Endothelial cell of umbilical vein (primary cell): ENCODE measurements at regions not wholly inside any gene's neighbourhood (a gene's known extent, or its start where the extent isn't known, plus 50 kb on each side); places are given as distances from the start of the nearest gene placed in this dataset.

Experiments
- BruUV-seq: library from RNA; stranded (reverse); fragments of 400-500 nt; replicated peaks from 2 replicates; lab custom pipeline; 2021; lab: Mats Ljungman, UMichigan
- CTCF ChIA-PET: fragments of 300-600, 350-600 bp; sonication (Branson Sonifier 250); formaldehyde crosslinking; loops from one replicate; lab custom pipeline; 2021; ENCODE audit warnings: antibody characterized with exemption, inconsistent platforms; lab: Charles Lee
- POLR2A ChIA-PET: fragments of 300-600, 350-600 bp; sonication (Branson Sonifier 250); formaldehyde crosslinking; loops from one replicate; lab custom pipeline; 2021; ENCODE audit warnings: antibody characterized with exemption, inconsistent platforms; lab: Charles Lee
- DNase-seq: peaks from one replicate; pipeline ENCODE4 v3.0.0-alpha.2; 2011; ENCODE audit warnings: low read depth, low spot score
- FAIRE-seq: peaks from 2 replicates; lab custom pipeline; 2011; peaks lifted over from hg19 to GRCh38; lab: Jason Lieb, UNC
- H2AFZ ChIP-seq: 2 replicates; pipeline ENCODE4 v1.6.0; 2012; ENCODE audit warnings: low read depth, low read length, control low read depth, inconsistent platforms
- H3K27ac ChIP-seq: 2 replicates; pipeline ENCODE4 v1.5.1; 2011; ENCODE audit warnings: low read depth, mild to moderate bottlenecking, control low read depth, low read length, moderate library complexity; ENCODE audit not compliant: insufficient read depth
- H3K27me3 ChIP-seq, 2 experiments: 2 replicates each; pipeline versions ENCODE4 v1.6.0 to v1.6.1; 2011; ENCODE audit warnings: low read length in 2 of 2, mixed read lengths in 1 of 2; ENCODE audit not compliant: control insufficient read depth in 2 of 2, insufficient read depth in 2 of 2
- H3K36me3 ChIP-seq, 2 experiments: 2 replicates in 1 of 2; 3 replicates in 1 of 2; pipeline ENCODE4 v1.5.1; 2011; ENCODE audit warnings: low read length in 2 of 2, mild to moderate bottlenecking in 1 of 2, moderate library complexity in 1 of 2; ENCODE audit not compliant: control insufficient read depth in 2 of 2, insufficient read depth in 2 of 2; ENCODE audit errors: extremely low read depth in 1 of 2
- H3K4me1 ChIP-seq: 3 replicates; pipeline ENCODE4 v1.5.1; 2011; ENCODE audit warnings: mild to moderate bottlenecking, low read length; ENCODE audit not compliant: control insufficient read depth, insufficient read depth; ENCODE audit errors: extremely low read depth
- H3K4me2 ChIP-seq: 2 replicates; pipeline ENCODE4 v1.6.1; 2011; ENCODE audit warnings: low read length, control low read depth, mixed read lengths; ENCODE audit not compliant: insufficient read depth
- H3K4me3 ChIP-seq, 3 experiments: fragments of 200-600 bp in 1 of 3; sonication (generic), shearing (Covaris generic) in 1 of 3; replicated peaks in 1 of 3; 2 replicates each; pipeline ENCODE4 v1.5.1; 2011 to 2016; ENCODE audit warnings: control low read depth in 3 of 3, low read length in 3 of 3, mild to moderate bottlenecking in 2 of 3, inconsistent platforms in 1 of 3, low read depth in 1 of 3, moderate library complexity in 1 of 3; ENCODE audit not compliant: insufficient read depth in 1 of 3
- H3K79me2 ChIP-seq: 2 replicates; pipeline ENCODE4 v1.6.0; 2012; ENCODE audit warnings: low read length, inconsistent platforms; ENCODE audit not compliant: control insufficient read depth, insufficient read depth
- H3K9ac ChIP-seq: replicated peaks from 2 replicates; pipeline ENCODE3; 2011; ENCODE audit warnings: low read length, control low read depth; ENCODE audit not compliant: insufficient read depth; ENCODE audit errors: extremely low read depth
- H3K9me1 ChIP-seq: replicated peaks from 3 replicates; pipeline ENCODE4 v1.6.0; 2011; ENCODE audit warnings: mild to moderate bottlenecking, low read length; ENCODE audit not compliant: control insufficient read depth, insufficient read depth; ENCODE audit errors: extremely low read depth
- H3K9me3 ChIP-seq: replicated peaks from 2 replicates; pipeline ENCODE4 v1.5.1; 2012; ENCODE audit warnings: low read length, inconsistent platforms; ENCODE audit not compliant: control insufficient read depth, insufficient read depth
- H4K20me1 ChIP-seq: replicated peaks from 2 replicates; pipeline ENCODE3; 2011; ENCODE audit warnings: mild to moderate bottlenecking, low read length; ENCODE audit not compliant: control insufficient read depth, insufficient read depth; ENCODE audit errors: extremely low read depth
- CTCF ChIP-seq, 2 donors: IDR thresholded peaks; 1 replicate in 1 of 2; 2 replicates in 1 of 2; pipeline ENCODE4 v1.5.1; 2011; ENCODE audit warnings: low read length in 2 of 2, mild to moderate bottlenecking in 2 of 2, moderate library complexity in 2 of 2, control low read depth in 1 of 2, inconsistent platforms in 1 of 2, low read depth in 1 of 2; ENCODE audit not compliant: insufficient read depth in 1 of 2; ENCODE audit errors: extremely low read depth in 1 of 2
- EZH2 ChIP-seq: IDR thresholded peaks from 2 replicates; pipeline ENCODE4 v1.6.1; 2012; ENCODE audit warnings: borderline replicate concordance, low read depth, mild to moderate bottlenecking, moderate library complexity, low read length, inconsistent platforms; ENCODE audit not compliant: severe bottlenecking
- FOS ChIP-seq: IDR thresholded peaks from 2 replicates; pipeline ENCODE4 v1.6.1; 2011; ENCODE audit warnings: mild to moderate bottlenecking, low read length, moderate library complexity, borderline replicate concordance; ENCODE audit not compliant: insufficient read depth
- GATA2 ChIP-seq: IDR thresholded peaks from 2 replicates; pipeline ENCODE4 v1.7.0; 2011; ENCODE audit warnings: low read depth, mild to moderate bottlenecking, moderate library complexity, mixed read lengths, low read length; ENCODE audit not compliant: insufficient read length, insufficient read depth
- JUN ChIP-seq: IDR thresholded peaks from 2 replicates; pipeline ENCODE4 v1.6.1; 2011; ENCODE audit warnings: borderline replicate concordance, low read depth; ENCODE audit not compliant: insufficient read length, insufficient read depth
- MAX ChIP-seq: IDR thresholded peaks from 2 replicates; pipeline ENCODE4 v1.6.1; 2011; ENCODE audit not compliant: insufficient read depth, insufficient read length
- MYC ChIP-seq: IDR thresholded peaks from one replicate; pipeline ENCODE4 v1.6.1; 2011; ENCODE audit warnings: mild to moderate bottlenecking, low read depth, low read length
- POLR2A ChIP-seq: IDR thresholded peaks from 2 replicates; pipeline ENCODE4 v1.6.1; 2012; ENCODE audit warnings: low read depth, mild to moderate bottlenecking, control low read depth, low read length
- POLR2AphosphoS5 ChIP-seq: IDR thresholded peaks from 2 replicates; pipeline ENCODE4 v1.6.1; 2012; ENCODE audit warnings: low read depth, mild to moderate bottlenecking, control low read depth, low read length, moderate library complexity; ENCODE audit not compliant: insufficient read depth
- dilution Hi-C: fragments of 300-500 bp; cut with MboI; formaldehyde crosslinking; loops from one replicate; pipeline ENCODE4 v1.15.0; 2019; ENCODE audit warnings: low sequenced_read_pairs; ENCODE audit not compliant: extremely low pct_ligation_motif_present
- intact Hi-C: fragments of 100-400 bp; cut with micrococcal nuclease; formaldehyde crosslinking; loops from one replicate; pipeline ENCODE4 v1.10.0; 2022

GRCh38 chr2:187871506-187871905 lies 317.3 kb upstream of the TFPI start:
- Histone ChIP-seq H3K27ac (no peak overlapping the region), H3K9me1 (no peaks in the 10 kb centered on the region), H3K27me3 (no peaks in the 10 kb centered on the region), H3K4me3 (no peak overlapping the region), H4K20me1 (no peaks in the 10 kb centered on the region), H2AFZ (no peak overlapping the region), H3K36me3 (no peaks in the 10 kb centered on the region), H3K4me2 (no peak overlapping the region), H3K4me1 (peaks cover 17% of the 10 kb centered on the region), H3K79me2 (no peaks in the 10 kb centered on the region), H3K9ac (no peak overlapping the region), H3K9me3 (no peaks in the 10 kb centered on the region)
- dilution Hi-C loops (no loop called here), intact Hi-C loops (no loop called here)
- no peak for FAIRE-seq
- TF ChIP-seq MYC (no peak), JUN (no peak), EZH2 (no peak), POLR2A (no peak), CTCF (IDR thresholded peaks at IDR 0.05; ENCODE audit: extremely low read depth in 1 of 2, insufficient read depth in 1 of 2, low read depth in 1 of 2, low read length in 2 of 2) (no peak), POLR2AphosphoS5 (no peak), FOS (no peak), MAX (no peak), GATA2 (no peak)
- no TSS peak for BruUV-seq
- ChIA-PET POLR2A (no interaction called here), CTCF (interaction anchor here (1.2 kb wide), 1 partner anchor 9 kb away, joined by 4 read pairs; no protein-coding TSS in a partner anchor)
- DNase-seq, result no peak
